OCI-LY7 (cell line): ENCODE measurements at regions not wholly inside any gene's neighbourhood (a gene's known extent, or its start where the extent isn't known, plus 50 kb on each side); places are given as distances from the start of the nearest gene placed in this dataset.

Experiments
- EZH2phosphoT487 ChIP-seq: fragments of 200-600 bp; sonication (generic); IDR thresholded peaks from 2 replicates; pipeline ENCODE4 v1.6.1; 2018; ENCODE audit warnings: low read depth, borderline replicate concordance, mild to moderate bottlenecking, mixed run types, antibody characterized with exemption, low read length, moderate library complexity, mixed read lengths
- TF ChIP-seq, protein P1 (sequence below): fragments of 200-600 bp; sonication (generic); conservative IDR thresholded peaks from 2 replicates; pipeline ENCODE4 v1.5.1; 2014; ENCODE audit warnings: mild to moderate bottlenecking, antibody characterized with exemption, low read length, moderate library complexity, mixed read lengths

DNA sequence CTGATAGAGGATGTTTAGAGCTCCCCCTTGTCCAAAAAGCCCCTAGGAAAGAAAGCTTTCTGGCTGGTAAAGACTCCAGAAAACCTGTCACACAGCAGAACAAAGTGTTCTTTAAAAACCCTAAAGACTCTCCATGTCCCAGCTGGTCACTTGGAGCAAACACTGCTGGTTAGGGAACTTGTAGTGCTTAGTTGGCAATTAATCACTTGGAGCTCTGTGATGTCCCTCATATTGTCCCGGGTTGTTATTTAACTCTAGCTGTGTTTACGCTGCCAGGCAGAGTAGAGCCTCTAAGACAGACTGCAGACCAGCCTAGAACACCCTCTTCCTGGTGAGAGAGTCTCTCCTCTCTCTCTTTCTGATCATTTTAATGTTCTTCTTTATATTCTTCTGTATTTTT lies 267.3 kb downstream of the BCOR start:
- TF ChIP-seq, protein P1, sequence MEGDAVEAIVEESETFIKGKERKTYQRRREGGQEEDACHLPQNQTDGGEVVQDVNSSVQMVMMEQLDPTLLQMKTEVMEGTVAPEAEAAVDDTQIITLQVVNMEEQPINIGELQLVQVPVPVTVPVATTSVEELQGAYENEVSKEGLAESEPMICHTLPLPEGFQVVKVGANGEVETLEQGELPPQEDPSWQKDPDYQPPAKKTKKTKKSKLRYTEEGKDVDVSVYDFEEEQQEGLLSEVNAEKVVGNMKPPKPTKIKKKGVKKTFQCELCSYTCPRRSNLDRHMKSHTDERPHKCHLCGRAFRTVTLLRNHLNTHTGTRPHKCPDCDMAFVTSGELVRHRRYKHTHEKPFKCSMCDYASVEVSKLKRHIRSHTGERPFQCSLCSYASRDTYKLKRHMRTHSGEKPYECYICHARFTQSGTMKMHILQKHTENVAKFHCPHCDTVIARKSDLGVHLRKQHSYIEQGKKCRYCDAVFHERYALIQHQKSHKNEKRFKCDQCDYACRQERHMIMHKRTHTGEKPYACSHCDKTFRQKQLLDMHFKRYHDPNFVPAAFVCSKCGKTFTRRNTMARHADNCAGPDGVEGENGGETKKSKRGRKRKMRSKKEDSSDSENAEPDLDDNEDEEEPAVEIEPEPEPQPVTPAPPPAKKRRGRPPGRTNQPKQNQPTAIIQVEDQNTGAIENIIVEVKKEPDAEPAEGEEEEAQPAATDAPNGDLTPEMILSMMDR, result no peak
- no peak for TF ChIP-seq EZH2phosphoT487
